HG02610 (cell line): ENCODE measurements at regions not wholly inside any gene's neighbourhood (a gene's known extent, or its start where the extent isn't known, plus 50 kb on each side); places are given as distances from the start of the nearest gene placed in this dataset.
A peak's percentile ranks its signal among the peaks of the same experiment; 100 is the strongest.

ENCODE experiments used
- ATAC-seq: cut with Tn5 transposase; IDR thresholded peaks from one replicate; pipeline ENCODE4 v1.9.1; 2021; ENCODE audit warnings: mild to moderate bottlenecking, moderate library complexity; ENCODE audit not compliant: unreplicated experiment

DNA sequence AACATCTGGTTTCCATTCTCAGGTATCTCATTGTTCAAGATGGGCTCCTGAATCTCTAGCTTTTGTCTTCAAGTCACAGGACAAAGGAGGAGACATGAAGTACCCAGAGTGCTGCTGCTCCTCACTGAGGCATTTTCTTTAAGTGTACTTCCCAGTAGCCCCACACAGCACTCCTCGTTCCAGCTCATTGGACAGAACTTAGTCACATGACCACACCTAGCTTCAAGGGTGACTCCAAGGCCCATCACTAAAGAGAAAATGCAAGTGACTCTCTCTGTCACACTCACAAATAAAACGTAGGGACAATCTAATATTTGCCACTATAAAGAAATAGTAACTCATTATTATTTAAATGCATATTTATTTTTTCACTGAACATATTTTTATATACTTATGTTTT, 58.3 kb upstream of the NEUROD6 start:
- no peak for ATAC-seq

DNA sequence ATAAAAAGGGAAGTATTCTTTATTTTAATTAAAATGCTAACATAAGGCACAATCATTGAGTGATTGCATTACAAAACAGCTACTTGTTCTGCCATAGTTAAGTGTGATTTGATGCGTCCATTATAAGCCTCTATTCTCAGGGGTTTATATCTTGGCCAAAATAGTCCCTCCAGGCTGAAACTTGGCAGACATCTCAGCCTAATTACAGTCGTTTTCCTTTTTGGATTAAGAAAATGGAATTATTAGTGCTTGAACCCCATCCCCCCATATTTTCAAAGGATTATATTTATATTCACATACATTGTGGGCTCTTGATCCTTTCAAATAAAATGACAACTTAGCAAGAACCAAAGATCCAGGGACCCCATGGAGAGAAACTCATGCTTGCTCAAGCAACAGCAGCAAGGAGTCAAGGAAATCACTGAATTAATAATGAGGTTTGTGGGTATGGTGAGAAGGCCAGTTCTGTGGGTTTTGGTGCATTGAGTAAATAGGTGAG, 66.7 kb upstream of the NEUROD6 start:
- no peak for ATAC-seq

DNA sequence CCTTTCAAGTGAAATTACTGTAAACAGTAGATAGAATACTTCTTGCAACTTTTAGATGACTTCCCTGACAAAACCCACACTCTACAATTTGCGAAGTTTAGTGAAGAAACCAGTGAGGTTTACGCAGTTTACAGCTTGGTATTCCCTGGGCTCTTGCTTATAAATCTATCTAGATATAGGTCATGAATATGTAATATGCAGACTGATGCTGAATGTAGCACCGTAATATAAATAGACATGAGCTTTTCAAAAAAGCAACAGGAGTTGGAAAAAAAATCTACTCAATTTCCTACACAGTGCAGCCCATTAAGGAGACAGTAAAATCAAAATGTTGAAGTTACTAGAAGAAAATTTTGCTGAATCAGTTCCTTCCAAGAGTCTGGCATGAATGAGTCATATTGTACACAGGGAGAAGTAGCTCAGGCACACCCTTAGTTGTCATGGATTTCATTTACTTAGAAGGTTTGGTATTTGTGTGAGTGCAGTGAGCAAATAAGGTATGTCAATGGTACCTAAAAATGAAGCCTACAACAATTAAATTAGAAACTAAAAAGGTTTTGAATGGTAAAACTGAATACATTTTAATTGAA, 67.7 kb upstream of the NEUROD6 start:
- no peak for ATAC-seq

DNA sequence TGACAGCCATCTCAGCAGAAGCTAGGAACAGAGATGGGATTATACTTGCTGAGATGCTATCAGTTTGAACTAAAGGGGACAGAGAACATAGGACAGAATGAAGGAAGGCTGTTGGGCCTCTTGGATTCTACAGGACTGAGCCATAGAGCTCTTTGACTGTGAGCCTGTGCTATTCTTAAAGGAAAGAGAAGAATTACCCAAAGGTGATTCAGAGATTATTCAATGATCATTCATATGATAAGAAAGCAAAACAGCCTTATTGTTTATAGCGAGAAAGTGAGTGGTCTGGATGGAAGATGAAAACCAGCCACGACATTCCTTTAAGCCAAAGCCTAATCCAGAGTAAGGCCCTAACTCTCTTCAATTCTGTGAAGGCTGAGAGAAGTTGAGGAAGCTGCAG, 69.7 kb upstream of the NEUROD6 start:
- no peak for ATAC-seq

DNA sequence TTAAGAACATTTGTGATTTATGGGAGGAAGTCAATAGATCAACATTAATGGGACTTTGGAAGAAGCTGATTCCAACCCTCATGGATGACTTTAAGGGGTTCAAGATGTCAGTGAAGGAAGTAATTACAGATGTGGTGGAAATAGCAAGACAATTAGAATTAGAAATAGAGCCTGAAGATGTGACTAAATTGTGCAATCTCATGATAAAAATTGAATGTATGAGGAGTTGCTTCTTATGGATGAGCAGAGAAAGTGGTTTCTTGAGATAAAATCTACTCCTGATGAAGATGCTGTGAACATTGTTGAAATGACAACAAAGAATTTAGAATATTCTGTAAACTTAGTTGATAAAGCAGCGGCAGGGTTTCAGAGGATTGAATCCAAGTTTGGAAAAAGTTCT, 70.9 kb upstream of the NEUROD6 start:
- no peak for ATAC-seq

DNA sequence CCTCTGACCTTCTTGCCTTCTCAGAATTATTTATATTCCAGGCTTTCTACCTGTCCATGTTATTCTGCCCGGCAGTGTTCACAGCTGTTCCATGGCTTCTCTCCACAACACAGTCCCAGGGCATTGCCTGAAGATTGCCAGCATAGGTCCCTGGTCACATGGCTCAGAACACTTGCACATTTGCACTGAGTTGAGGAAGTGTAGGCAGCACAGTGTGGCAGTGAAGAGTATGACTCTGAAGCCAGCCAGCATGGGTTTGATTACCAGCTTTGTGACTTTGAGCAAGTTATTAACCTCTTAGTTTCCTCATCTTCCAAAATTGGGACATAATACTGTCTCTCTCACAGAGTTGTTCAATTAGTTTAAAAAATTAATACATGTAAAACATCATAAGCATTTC, 73.2 kb upstream of the NEUROD6 start:
- no peak for ATAC-seq

DNA sequence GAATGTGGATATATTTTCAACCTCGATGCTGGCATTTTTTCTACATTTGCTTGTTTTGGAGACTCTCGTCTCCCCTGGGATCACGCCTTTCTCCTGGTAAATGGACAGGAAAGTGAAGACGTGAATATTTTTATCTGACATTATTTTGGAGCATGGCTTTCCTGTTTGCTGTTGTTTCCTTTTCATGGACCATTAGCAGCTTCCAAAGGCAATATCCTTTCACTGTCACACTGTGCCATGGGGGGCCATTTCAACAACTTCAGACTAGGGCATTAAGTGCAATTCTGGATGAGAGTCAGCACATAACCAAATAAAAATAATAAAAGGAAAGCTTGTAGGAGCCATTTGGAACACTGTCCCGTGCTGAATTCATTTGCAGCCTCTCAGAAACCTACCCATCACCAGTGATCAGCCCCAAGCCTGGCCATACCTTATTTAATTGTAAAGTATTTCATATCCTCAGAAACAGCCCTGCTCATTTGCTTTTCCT, 75.9 kb upstream of the NEUROD6 start:
- no peak for ATAC-seq

DNA sequence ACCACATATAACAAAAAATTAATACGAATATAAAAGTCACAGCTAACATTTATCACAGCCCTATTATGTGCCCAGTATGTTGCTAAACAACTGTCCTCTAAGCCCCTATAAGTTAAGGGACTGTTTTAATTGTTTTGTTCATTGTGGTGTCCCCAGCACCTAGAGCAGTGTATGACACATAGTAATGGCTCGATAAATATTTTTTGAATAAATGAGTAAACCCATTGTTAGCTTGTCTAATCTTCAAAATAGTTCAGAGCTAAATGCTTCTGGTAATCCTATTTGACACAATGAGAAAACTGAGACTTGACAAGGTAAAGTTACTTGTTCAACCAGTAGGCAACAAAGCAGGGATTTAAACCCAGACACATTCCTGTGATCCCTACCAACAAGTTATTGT, 78.4 kb upstream of the NEUROD6 start:
- no peak for ATAC-seq

DNA sequence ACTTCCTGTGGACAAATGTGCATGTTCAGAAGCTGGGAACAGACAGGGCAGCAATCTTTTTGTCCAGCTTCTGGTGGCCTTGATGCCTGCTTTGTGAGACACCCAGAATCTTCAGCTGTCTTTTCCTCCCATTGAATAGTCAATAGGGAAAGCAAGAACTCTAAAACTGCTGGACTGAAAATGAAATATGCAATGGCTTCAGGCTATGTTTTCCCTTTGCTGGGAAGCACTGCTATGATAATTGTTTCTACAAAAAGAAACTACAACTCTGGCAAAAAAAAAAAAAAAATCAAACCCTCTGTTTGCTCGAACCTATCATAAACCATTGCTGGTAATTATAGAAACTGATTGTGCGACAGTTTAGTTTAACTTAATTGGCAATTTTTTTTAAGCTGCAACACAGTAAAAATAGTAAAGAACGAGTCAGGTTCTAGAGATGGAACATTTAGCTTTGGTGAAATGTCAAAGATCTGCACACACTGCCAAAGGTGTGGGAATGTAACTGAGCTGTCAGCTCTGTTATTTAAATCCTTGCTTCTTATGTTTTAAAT, 79.1 kb upstream of the NEUROD6 start:
- no peak for ATAC-seq

DNA sequence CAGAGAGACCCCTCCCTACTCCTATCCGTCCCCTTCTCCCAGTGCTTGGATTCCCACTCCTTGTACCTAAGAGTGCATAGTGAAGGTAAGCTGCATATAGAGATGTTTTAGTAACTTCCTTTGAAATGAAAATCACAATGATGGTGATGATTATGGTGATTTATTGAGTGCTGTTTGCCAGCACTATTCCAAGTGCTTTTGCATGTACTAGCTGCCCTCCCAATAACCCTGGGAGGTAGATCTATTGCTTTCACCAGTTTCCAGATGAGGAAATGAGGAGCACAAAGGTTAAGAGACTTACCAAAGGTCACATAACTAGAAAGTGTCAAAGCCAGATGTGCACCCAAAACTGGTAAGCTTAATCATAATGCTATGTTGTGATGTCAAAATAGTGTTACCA, 80.4 kb upstream of the NEUROD6 start:
- ATAC-seq = no peak

DNA sequence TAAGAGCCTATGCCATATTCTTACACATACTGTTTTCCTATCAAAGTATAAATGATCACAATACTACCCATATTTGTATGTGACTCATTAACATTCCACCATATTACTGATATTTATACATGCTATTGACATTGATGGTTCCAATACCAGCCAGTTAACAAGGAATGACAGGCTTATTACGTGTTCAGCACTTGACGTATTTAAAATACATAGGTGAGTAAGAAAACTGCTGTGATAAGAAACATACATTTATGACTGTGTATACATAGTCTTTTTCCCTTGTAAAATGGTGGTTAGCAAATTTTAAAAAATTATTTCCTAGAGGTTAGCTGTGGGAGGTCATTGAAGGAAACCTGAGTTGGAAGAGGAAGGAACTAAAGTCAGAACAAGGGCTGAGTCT, 81.1 kb upstream of the NEUROD6 start:
- ATAC-seq = no peak

DNA sequence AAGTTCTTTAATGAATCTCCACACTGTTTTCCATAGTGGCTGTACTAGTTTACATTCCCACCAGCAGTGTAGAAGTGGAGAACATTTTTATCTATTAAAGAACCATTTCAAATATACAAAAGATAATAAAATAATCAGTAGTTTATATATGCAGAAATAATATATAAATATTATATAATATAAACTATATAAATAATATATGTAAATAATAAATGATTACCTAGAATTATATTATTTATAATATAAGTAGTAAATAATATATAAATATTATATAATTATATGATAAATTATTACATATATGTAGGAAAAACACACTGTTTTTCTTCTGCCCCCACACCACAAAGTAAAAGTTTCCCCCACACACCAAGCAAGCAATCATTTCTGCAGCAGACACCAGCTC, 83.5 kb upstream of the NEUROD6 start:
- ATAC-seq = no peak

DNA sequence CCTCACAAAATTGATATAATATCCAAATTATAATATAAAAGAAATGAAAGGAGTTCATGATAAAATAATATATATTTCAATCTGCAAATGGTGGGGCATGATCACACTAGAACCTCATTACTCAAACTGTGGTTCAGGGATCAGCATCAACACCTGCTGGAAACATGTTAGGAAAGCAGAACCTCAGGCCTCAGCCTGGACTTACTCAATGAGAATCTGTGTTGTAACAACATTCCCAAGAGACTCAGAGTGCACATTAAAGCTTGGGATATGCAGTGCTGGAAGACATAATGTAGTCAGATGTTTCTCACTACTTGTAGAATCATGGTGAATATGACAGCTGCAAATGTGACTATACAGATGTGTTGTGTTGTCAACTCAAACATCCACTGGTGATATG, 81.7 kb upstream of the ITPRID1 start:
- no peak for ATAC-seq

DNA sequence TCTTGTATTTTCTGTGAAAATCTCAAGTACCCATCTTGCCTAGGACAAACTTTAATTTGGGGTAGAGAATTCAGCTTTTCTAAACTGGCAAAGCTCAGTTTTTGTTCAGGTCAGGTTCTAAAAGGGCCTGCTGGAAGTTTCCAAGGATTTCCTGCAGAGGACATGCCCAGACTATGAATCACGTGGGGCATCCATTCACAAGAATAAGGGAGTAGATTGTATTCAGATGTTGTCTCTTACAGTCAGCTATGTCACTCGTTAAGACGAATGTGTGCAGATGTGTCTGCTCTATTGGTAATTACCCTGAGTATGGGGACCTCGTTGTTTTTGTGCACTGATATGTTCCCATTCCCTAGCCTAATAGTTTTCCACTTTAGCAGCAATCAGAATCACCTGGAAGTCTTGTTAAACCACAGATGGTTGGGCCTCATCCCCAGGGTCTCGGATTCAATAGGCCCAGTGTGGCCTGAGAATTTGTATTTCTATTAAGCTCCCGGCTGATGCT, 81.0 kb upstream of the ITPRID1 start:
- ATAC-seq = no peak

DNA sequence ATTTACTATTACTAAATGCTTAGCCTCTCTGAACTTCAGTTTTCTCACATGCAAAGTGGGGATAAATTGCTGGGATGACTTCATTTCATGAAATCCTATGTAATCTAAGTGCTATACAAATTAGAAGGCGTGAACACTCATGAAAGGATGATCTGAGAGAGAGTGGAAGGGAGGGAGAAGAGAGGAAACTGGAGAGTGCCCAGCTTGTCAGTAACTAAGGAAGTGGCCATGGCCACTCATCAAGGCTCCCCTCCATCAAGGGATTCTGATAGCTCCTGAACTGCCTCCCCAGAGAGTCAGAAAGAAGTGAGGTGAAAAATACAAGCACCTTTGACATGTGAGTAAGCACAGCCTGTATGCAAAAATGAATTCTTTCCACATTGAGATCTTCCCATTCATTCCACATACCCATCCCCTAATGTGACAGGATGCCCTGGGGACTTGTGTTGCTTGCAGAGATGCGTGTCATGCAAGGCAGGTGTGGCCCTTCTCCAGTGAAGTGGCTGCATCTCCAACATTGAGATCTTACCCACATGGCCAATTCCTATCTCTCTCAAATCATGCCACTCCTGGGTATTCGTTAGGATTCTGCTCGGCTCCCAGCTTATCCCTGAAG, 76.5 kb upstream of the ITPRID1 start:
- ATAC-seq = no peak

DNA sequence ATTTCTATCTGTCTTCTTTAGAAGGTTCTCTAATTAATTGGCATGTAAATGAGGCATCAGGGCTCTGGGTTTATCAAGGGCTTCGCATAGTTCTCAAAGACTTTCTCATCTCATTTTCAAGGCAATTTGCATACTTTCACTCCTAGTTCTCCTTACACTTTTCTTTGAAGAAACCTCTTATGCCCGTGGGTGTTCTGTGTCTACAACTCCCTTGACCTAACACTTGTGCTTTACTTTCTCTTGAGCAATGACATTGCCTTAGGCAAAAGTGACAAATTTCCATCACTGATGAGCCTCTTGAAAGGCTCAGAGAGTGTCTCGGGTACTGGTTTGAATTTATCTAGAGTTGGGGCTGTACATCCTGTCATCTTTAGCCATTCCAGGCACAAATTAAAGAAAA, 74.7 kb upstream of the ITPRID1 start:
- ATAC-seq = no peak

DNA sequence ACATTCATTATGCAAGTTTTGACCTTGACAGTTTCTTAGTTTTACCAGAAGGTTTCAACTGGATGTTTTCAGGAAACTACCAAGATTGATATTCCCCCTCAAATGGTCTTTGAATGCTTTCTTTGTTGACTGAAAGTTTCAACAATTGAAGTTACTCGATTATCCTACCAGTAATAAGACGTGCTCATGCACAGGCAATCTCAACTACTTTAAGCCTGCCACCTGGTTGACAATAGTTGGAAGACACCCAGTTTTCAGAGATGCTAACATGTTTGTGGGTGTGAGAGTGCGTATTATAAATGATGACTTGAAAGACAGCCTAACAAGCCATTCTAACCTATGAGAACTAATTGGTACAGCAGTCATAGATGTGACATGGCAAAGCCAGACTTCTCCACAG, 73.4 kb upstream of the ITPRID1 start:
- no peak for ATAC-seq

DNA sequence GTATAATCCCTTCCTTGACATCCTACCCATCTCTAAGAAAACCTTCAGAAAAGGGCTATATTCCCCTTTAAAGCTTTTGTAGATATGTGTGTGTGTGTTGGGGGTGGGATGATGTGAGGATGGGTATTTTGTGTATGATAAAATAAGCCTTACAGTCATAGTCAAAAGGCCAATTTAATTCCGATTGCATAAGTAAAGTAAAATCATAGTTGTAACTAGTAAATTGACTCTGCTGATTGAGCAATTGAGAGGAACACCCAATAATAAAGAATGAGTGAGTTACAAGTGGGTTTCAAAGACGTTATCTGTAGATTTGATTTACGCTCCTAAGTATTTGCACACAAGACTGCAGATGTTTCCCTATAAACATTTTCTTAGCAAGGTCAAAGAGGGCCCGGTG, 71.3 kb upstream of the ITPRID1 start:
- ATAC-seq = no peak

DNA sequence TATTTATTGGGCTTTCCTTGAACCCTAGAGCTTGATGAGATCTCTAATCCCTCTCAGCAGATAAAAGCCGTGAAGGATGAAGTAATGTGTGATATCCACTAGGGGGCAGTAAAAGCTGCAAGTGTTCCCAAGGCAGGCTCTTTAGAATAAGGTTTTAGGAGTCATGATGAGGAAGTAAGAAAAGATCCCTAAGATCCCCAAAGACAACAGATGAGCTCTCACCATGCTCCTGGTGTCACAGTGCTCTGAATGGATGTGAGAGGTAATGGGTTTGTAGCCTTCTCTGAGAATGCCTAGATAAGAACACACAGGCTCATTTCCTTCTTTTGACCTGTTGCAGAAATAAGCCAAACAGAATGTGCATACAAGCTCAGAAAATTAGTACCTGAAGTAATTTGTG, 70.4 kb upstream of the ITPRID1 start:
- peak; percentile 76 for ATAC-seq

DNA sequence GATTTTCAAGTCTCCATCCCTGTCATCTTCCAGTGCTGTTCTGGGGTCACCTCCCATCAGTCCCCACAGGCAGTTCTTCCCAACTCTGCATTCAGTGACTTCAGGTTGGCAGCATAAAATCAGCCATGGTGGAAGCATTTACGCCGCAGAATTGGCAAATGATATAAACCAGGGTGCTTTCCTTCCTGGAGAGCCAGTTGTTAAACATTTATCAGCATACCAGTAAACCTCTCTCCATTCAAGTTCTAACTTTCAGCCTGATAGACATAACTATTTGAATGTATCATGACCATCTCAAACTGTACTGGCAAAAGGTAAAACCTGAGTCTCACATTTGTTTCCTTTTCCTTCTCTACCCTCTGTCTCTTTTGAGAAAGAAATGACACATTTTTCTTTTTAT, 69.7 kb upstream of the ITPRID1 start:
- ATAC-seq = no peak

DNA sequence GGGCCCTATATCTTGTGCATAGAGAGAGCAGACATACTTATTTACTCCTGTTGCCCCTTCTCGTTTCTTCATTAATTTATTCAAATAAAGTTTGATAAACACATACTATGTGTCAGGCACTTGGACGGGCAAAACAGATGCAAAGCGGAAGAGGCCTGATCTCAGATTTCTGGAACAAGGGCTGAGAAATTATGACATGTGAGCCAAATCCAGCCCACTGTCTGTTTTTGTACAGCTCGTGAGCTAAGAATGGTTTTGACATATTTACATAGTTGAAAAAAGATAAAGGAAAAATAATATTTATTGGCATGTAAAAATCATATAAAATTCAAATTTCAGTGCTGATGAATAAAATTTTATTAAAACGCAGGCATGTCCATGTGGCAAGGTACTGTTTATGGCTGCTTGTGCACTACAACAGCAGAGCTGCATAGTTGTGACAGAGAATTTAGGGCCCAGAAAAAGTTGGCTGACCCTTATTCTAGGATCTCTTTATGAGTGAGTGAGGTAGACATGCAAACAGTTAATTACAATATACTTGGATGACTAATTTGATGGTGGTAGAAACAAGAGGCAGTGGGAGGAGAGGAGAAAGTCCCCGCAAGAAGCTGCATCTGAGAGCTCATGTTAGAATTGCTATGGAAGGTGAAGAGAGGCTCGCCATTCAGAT, 68.1 kb upstream of the ITPRID1 start:
- ATAC-seq = no peak

DNA sequence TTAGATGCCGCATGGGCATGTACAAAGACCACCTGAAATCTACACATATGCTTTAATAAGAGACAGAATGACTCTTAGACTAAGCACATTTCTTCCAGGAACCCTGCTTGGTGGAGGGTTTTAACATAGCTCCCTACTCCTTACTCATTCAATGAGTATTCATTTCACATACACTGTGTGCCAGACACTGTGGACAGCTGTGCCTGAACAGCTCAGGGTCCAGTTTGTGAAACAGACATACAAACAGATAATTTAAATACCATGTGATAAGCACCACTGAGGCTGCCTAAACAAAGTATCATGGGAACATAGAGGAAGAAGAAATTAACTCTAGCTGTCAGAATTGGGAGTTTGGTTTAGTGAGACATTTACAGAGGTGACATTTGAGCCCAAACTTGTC, 65.2 kb upstream of the ITPRID1 start:
- no peak for ATAC-seq
